Heart left ventricle (tissue), 13 donors: ENCODE measurements at regions not wholly inside any gene's neighbourhood (a gene's known extent, or its start where the extent isn't known, plus 50 kb on each side); places are given as distances from the start of the nearest gene placed in this dataset.

Experiments
- POLR2A ChIP-seq, 2 donors: fragments of 450-650 bp; IDR thresholded peaks; one replicate each; pipeline ENCODE4 v1.6.1; 2017; ENCODE audit warnings: antibody characterized with exemption in 2 of 2, mild to moderate bottlenecking in 2 of 2, moderate library complexity in 2 of 2
- TF ChIP-seq, protein P1 (sequence below), 12 donors: fragments of 200-600 bp; sonication (generic) in 4 of 12; IDR thresholded peaks; one replicate each; pipeline versions ENCODE4 v1.5.0 to v1.8.0; 2018 to 2022; ENCODE audit warnings: antibody characterized with exemption in 12 of 12, mild to moderate bottlenecking in 5 of 12
- donor health status: ischemic (EF 13 %, LVEDD 7.1; RV severe dilation, severe dysfunction).
- donor health status: DM: no; HTN: yes; CAD: no.
- donor health status: DM: no; HTN: no; CAD: no.
- donor health status: ischemic (EF 25% LVEDD 6.9; RV normal size, moderate dysfunction).
- donor health status: ischemic (EF 25% LVEDD 5.7; RV mildly dilated, moderate dysfunction).
- donor health status: ischemic (EF 35%, LVEDD 5.7; RV mildly dilated, moderate dysfunction).
- donor health status: nonischemic (EF 11% LVEDD 7.7; RV severe dilation, severe dysfunction).
- donor health status: DM: yes; HTN: yes; CAD: no.
- donor health status: PGD.
- donor health status: ischemic (EF 29% LVEDD 5.4; RV normal size, mild dysfunction).
- donor health status: nonischemic (EF 23%, LVEDD 6.1; RV moderate dilation, normal function).

DNA sequence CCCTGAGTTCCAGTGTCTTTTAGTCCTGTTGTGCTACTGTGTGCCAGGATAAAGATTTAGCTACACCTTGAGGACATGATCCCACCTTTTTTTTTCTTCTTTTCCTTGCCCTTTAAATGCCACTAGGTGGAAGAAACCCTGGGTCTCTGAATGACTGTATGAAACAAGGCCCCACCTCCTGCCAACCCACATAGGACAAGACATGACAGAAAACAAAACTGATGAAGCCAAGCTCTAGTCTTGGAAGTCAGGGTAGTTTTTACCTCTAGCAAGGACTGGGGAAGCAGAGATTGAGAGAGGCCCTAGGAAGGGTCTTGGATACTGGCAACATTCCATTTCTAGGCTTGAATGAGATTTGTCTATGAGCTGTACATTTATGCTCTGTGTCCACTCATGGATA lies 410.7 kb downstream of the MIAT start:
- TF ChIP-seq, protein P1, sequence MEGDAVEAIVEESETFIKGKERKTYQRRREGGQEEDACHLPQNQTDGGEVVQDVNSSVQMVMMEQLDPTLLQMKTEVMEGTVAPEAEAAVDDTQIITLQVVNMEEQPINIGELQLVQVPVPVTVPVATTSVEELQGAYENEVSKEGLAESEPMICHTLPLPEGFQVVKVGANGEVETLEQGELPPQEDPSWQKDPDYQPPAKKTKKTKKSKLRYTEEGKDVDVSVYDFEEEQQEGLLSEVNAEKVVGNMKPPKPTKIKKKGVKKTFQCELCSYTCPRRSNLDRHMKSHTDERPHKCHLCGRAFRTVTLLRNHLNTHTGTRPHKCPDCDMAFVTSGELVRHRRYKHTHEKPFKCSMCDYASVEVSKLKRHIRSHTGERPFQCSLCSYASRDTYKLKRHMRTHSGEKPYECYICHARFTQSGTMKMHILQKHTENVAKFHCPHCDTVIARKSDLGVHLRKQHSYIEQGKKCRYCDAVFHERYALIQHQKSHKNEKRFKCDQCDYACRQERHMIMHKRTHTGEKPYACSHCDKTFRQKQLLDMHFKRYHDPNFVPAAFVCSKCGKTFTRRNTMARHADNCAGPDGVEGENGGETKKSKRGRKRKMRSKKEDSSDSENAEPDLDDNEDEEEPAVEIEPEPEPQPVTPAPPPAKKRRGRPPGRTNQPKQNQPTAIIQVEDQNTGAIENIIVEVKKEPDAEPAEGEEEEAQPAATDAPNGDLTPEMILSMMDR (IDR thresholded peaks at IDR 0.05) = no peak
- no peak for TF ChIP-seq POLR2A (IDR thresholded peaks at IDR 0.05)
